Breast epithelium (tissue), 3 donors: ENCODE measurements at regions not wholly inside any gene's neighbourhood (a gene's known extent, or its start where the extent isn't known, plus 50 kb on each side); places are given as distances from the start of the nearest gene placed in this dataset.

Experiments used
- POLR2A ChIP-seq: fragments of 450-650 bp; IDR thresholded peaks from one replicate; pipeline ENCODE4 v1.6.1; 2016; ENCODE audit warnings: antibody characterized with exemption, mild to moderate bottlenecking, moderate library complexity
- POLR2AphosphoS5 ChIP-seq, 3 donors: sonication (generic); formaldehyde crosslinking; IDR thresholded peaks; one replicate each; pipeline ENCODE4 v1.6.1; 2017; ENCODE audit warnings: antibody characterized with exemption in 3 of 3
- TF ChIP-seq, protein P1 (sequence below), 3 donors: fragments of 450-650 bp; IDR thresholded peaks; one replicate each; pipeline ENCODE4 v1.5.1; 2016 to 2017; ENCODE audit warnings: antibody characterized with exemption in 3 of 3, mild to moderate bottlenecking in 3 of 3, moderate library complexity in 3 of 3

DNA sequence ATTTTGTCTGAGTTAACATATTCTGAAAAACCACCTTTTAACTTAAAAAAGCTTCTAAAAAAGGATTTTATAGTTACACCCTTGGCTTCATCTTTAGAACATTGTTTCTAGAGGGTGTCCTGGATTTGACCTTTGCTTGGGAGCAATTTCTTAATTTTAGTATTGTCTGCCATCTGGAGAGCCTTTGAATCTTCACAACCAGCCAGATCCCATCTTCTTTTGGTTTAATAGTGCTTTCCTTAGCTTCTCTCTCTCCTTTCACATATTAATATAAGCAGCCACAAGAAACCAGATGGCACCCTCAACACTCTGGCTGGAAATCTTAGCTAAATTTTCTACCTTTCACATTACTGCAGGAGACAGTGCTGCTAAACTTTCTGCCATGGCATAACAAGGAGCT, 76.5 kb upstream of the TSPAN2 start:
- no peak for TF ChIP-seq POLR2A
- TF ChIP-seq, protein P1, sequence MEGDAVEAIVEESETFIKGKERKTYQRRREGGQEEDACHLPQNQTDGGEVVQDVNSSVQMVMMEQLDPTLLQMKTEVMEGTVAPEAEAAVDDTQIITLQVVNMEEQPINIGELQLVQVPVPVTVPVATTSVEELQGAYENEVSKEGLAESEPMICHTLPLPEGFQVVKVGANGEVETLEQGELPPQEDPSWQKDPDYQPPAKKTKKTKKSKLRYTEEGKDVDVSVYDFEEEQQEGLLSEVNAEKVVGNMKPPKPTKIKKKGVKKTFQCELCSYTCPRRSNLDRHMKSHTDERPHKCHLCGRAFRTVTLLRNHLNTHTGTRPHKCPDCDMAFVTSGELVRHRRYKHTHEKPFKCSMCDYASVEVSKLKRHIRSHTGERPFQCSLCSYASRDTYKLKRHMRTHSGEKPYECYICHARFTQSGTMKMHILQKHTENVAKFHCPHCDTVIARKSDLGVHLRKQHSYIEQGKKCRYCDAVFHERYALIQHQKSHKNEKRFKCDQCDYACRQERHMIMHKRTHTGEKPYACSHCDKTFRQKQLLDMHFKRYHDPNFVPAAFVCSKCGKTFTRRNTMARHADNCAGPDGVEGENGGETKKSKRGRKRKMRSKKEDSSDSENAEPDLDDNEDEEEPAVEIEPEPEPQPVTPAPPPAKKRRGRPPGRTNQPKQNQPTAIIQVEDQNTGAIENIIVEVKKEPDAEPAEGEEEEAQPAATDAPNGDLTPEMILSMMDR (IDR thresholded peaks at IDR 0.05) = no peak
- TF ChIP-seq POLR2AphosphoS5 (IDR thresholded peaks at IDR 0.05) = no peak
